ENCODE measurements at regions not wholly inside any gene's neighbourhood (a gene's known extent, or its start where the extent isn't known, plus 50 kb on each side); places are given as distances from the start of the nearest gene placed in this dataset.
A peak's percentile ranks its signal among the peaks of the same experiment; 100 is the strongest.

GRCh38 chr7:89728481-89728880 is 425.8 kb upstream of the STEAP1 start:
- H3K36me3 ChIP-seq: no peaks in the 10 kb centered on the region
- no peak overlapping the region for H3K4me3 ChIP-seq
- DNase-seq (no peak), ATAC-seq (no peak)
- H3K4me1 ChIP-seq: no peaks in the 10 kb centered on the region
- 55% methylated on average over 5 of the region's 5 CpGs for WGBS (ENCODE audit: insufficient coverage, low coverage, low lambda C conversion rate, missing lambda C conversion rate)
- no peaks in the 10 kb centered on the region for H3K9me3 ChIP-seq
- no peaks in the 10 kb centered on the region for H3K27me3 ChIP-seq
- H3K27ac ChIP-seq: no peak overlapping the region
- no peak for TF ChIP-seq CTCF (IDR thresholded peaks at IDR 0.05)
- TF ChIP-seq POLR2A (IDR thresholded peaks at IDR 0.05): no peak
- intact Hi-C loops (cut with DNase I): no loop called here

GRCh38 chr7:89731751-89732445 is 422.4 kb upstream of the STEAP1 start:
- H3K27me3 ChIP-seq: no peaks in the 10 kb centered on the region
- intact Hi-C loops (cut with DNase I): no loop called here
- 50% methylated on average over 3 of the region's 5 CpGs for WGBS (ENCODE audit: insufficient coverage, low coverage, low lambda C conversion rate, missing lambda C conversion rate)
- H3K4me3 ChIP-seq: no peak overlapping the region
- no peaks in the 10 kb centered on the region for H3K9me3 ChIP-seq
- TF ChIP-seq CTCF (IDR thresholded peaks at IDR 0.05) (no peak), POLR2A (IDR thresholded peaks at IDR 0.05) (no peak)
- ATAC-seq (no peak), DNase-seq (no peak)
- no peak overlapping the region for H3K27ac ChIP-seq
- H3K4me1 ChIP-seq: no peaks in the 10 kb centered on the region
- H3K36me3 ChIP-seq: no peaks in the 10 kb centered on the region

- Histone ChIP-seq H3K27ac (no peak overlapping the region), H3K9me3 (no peaks in the 10 kb centered on the region), H3K4me1 (no peaks in the 10 kb centered on the region), H3K36me3 (no peaks in the 10 kb centered on the region), H3K4me3 (no peak overlapping the region), H3K27me3 (no peaks in the 10 kb centered on the region)
- intact Hi-C loops (cut with DNase I): no loop called here
- ATAC-seq: no peak
- TF ChIP-seq POLR2A (IDR thresholded peaks at IDR 0.05) (no peak), CTCF (IDR thresholded peaks at IDR 0.05) (no peak)
- no peak for DNase-seq
- 52% methylated on average over 2 of the region's 2 CpGs for WGBS (ENCODE audit: insufficient coverage, low coverage, low lambda C conversion rate, missing lambda C conversion rate)
Observed at GRCh38 chr7:89738549-89738948, 415.7 kb upstream of the STEAP1 start.

- DNase-seq (no peak), ATAC-seq (peak in 1 of 4 donors; percentile 22)
- Histone ChIP-seq H3K27ac (no peak overlapping the region), H3K4me1 (no peaks in the 10 kb centered on the region), H3K9me3 (no peaks in the 10 kb centered on the region), H3K36me3 (no peaks in the 10 kb centered on the region), H3K4me3 (no peak overlapping the region), H3K27me3 (no peaks in the 10 kb centered on the region)
- intact Hi-C loops (cut with DNase I): no loop called here
- TF ChIP-seq POLR2A (IDR thresholded peaks at IDR 0.05) (no peak), CTCF (IDR thresholded peaks at IDR 0.05) (no peak)
Observed at GRCh38 chr7:89757910-89758309, 396.4 kb upstream of the STEAP1 start.

- Histone ChIP-seq H3K27ac (no peak overlapping the region), H3K4me1 (no peaks in the 10 kb centered on the region), H3K27me3 (no peaks in the 10 kb centered on the region), H3K36me3 (no peaks in the 10 kb centered on the region), H3K4me3 (no peak overlapping the region), H3K9me3 (no peaks in the 10 kb centered on the region)
- no CpG with 5 or more reads among the region's 3 CpGs for WGBS (ENCODE audit: insufficient coverage, low coverage, low lambda C conversion rate, missing lambda C conversion rate)
- ATAC-seq: peak in 2 of 4 donors; percentile 11 to 21
- DNase-seq: no peak
- TF ChIP-seq CTCF (IDR thresholded peaks at IDR 0.05): no peak
- TF ChIP-seq POLR2A (IDR thresholded peaks at IDR 0.05): no peak
- intact Hi-C loops (cut with DNase I): no loop called here
Observed at GRCh38 chr7:89760690-89761089, 393.6 kb upstream of the STEAP1 start.

Measured in right lobe of liver (tissue), 6 donors.